ENCODE measurements at regions not wholly inside any gene's neighbourhood (a gene's known extent, or its start where the extent isn't known, plus 50 kb on each side); places are given as distances from the start of the nearest gene placed in this dataset.

- TF ChIP-seq CTCF (IDR thresholded peaks at IDR 0.05 in 8 of 11, conservative IDR thresholded peaks at IDR 0.05 in 3 of 11) (no peak), POLR2AphosphoS5 (IDR thresholded peaks at IDR 0.05) (no peak)
Observed at GRCh38 chr12:75971253-75971652, 60.3 kb downstream of the PHLDA1 start.

Measured in spleen (tissue), 7 donors.